Keratinocyte (primary cell): ENCODE measurements at regions not wholly inside any gene's neighbourhood (a gene's known extent, or its start where the extent isn't known, plus 50 kb on each side); places are given as distances from the start of the nearest gene placed in this dataset.

ENCODE experiments used
- DNase-seq: peaks from one replicate; pipeline ENCODE4 v3.0.0-alpha.2; 2011; ENCODE audit warnings: low read depth, missing footprints, low spot score
- FAIRE-seq: peaks from 2 replicates; lab custom pipeline; 2011; peaks lifted over from hg19 to GRCh38; lab: Jason Lieb, UNC
- H2AFZ ChIP-seq: 2 replicates; pipeline ENCODE4 v1.6.0; 2012; ENCODE audit warnings: low read length, control low read depth, inconsistent platforms; ENCODE audit not compliant: control insufficient read depth
- H3K27ac ChIP-seq: 2 replicates; pipeline ENCODE4 v1.5.1; 2011; ENCODE audit warnings: low read length; ENCODE audit not compliant: control insufficient read depth, insufficient read depth
- H3K27me3 ChIP-seq: 3 replicates; pipeline ENCODE4 v1.6.0; 2011; ENCODE audit warnings: low read length; ENCODE audit not compliant: control insufficient read depth, insufficient read depth; ENCODE audit errors: extremely low read depth
- H3K36me3 ChIP-seq, 2 experiments: 2 replicates in 1 of 2; 3 replicates in 1 of 2; pipeline ENCODE4 v1.5.1; 2011; ENCODE audit warnings: low read length in 2 of 2, mild to moderate bottlenecking in 1 of 2; ENCODE audit not compliant: control insufficient read depth in 2 of 2, insufficient read depth in 2 of 2; ENCODE audit errors: extremely low read depth in 1 of 2
- H3K4me1 ChIP-seq: 3 replicates; pipeline ENCODE4 v1.5.1; 2011; ENCODE audit warnings: low read length; ENCODE audit not compliant: control insufficient read depth, insufficient read depth; ENCODE audit errors: extremely low read depth
- H3K4me2 ChIP-seq: 3 replicates; pipeline ENCODE4 v1.6.0; 2011; ENCODE audit warnings: low read depth, low read length; ENCODE audit not compliant: control insufficient read depth, insufficient read depth; ENCODE audit errors: extremely low read depth
- H3K4me3 ChIP-seq, 3 experiments: fragments of 200-600 bp in 1 of 3; sonication (generic) in 1 of 3; 2 replicates in 2 of 3; 3 replicates in 1 of 3; pipeline ENCODE4 v1.5.1; 2011 to 2016; ENCODE audit warnings: low read length in 3 of 3, mild to moderate bottlenecking in 3 of 3, control low read depth in 2 of 3, inconsistent platforms in 1 of 3, low read depth in 1 of 3, mixed read lengths in 1 of 3, mixed run types in 1 of 3, moderate library complexity in 1 of 3; ENCODE audit not compliant: control insufficient read depth in 2 of 3, insufficient read depth in 2 of 3; ENCODE audit errors: extremely low read depth in 1 of 3
- H3K79me2 ChIP-seq: 2 replicates; pipeline ENCODE4 v1.6.0; 2012; ENCODE audit warnings: low read length; ENCODE audit not compliant: control insufficient read depth, insufficient read depth
- H3K9ac ChIP-seq: 3 replicates; pipeline ENCODE4 v1.6.0; 2011; ENCODE audit warnings: low read length; ENCODE audit not compliant: control insufficient read depth, insufficient read depth; ENCODE audit errors: extremely low read depth
- H3K9me1 ChIP-seq: 3 replicates; pipeline ENCODE4 v1.6.0; 2011; ENCODE audit warnings: low read length; ENCODE audit not compliant: control insufficient read depth, insufficient read depth; ENCODE audit errors: extremely low read depth
- H3K9me3 ChIP-seq: 2 replicates; pipeline ENCODE4 v1.5.1; 2012; ENCODE audit warnings: low read depth, low read length; ENCODE audit not compliant: control insufficient read depth
- H4K20me1 ChIP-seq: 3 replicates; pipeline ENCODE4 v1.6.0; 2011; ENCODE audit warnings: low read length; ENCODE audit not compliant: control insufficient read depth, insufficient read depth; ENCODE audit errors: extremely low read depth
- CTCF ChIP-seq, 3 experiments: IDR thresholded peaks in 1 of 3; conservative IDR thresholded peaks in 1 of 3; optimal IDR thresholded peaks in 1 of 3; 2 replicates in 2 of 3; 3 replicates in 1 of 3; pipeline versions ENCODE3 to v1.5.1; 2011; ENCODE audit warnings: low read length in 3 of 3, mild to moderate bottlenecking in 3 of 3, moderate library complexity in 2 of 3, control low read depth in 1 of 3, inconsistent platforms in 1 of 3; ENCODE audit not compliant: insufficient read depth in 2 of 3; ENCODE audit errors: extremely low read depth in 1 of 3
- EZH2 ChIP-seq: IDR thresholded peaks from one replicate; pipeline ENCODE4 v1.6.1; 2012; ENCODE audit warnings: inconsistent platforms, mild to moderate bottlenecking, low read length, moderate library complexity
- dilution Hi-C: fragments of 300-500 bp; cut with MboI; formaldehyde crosslinking; loops from one replicate; pipeline ENCODE4 v1.7.0; 2020; ENCODE audit warnings: low sequenced_read_pairs; ENCODE audit not compliant: extremely low pct_ligation_motif_present

DNA sequence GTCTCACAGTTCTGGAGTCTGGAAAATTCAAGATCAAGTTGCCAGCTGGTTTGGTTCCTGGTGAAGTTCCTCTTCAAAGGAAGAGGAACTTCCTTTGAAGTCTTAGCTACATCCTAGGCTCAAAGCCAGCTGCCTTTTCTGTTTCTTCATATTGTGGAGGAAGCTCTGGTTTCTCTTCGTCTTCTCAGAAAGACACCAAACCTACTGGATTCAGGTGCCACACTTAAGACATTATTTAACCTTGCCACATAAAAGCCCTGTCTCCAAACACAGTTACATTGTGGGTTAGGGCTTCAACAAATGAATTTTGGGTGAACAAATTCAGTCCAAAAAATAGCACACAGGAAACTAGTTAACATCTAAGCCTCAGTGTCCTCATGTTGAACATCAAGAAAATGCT lies 1019.8 kb downstream of the GALC start:
- dilution Hi-C loops, result no loop called here
- no peaks in the 10 kb centered on the region for H4K20me1 ChIP-seq
- H3K36me3 ChIP-seq, result no peaks in the 10 kb centered on the region
- no peaks in the 10 kb centered on the region for H3K27me3 ChIP-seq
- H2AFZ ChIP-seq, result no peak overlapping the region
- no peak overlapping the region for H3K4me3 ChIP-seq
- H3K9ac ChIP-seq, result no peak overlapping the region
- no peaks in the 10 kb centered on the region for H3K4me1 ChIP-seq
- no peak overlapping the region for H3K4me2 ChIP-seq
- H3K9me1 ChIP-seq, result no peaks in the 10 kb centered on the region
- no peak overlapping the region for H3K27ac ChIP-seq
- DNase-seq (no peak), FAIRE-seq (no peak)
- H3K9me3 ChIP-seq, result no peaks in the 10 kb centered on the region
- TF ChIP-seq CTCF (optimal IDR thresholded peaks at IDR 0.05 in 1 of 3, IDR thresholded peaks at IDR 0.05 in 1 of 3, conservative IDR thresholded peaks at IDR 0.05 in 1 of 3; ENCODE audit: extremely low read depth in 1 of 3, insufficient read depth in 2 of 3, low read length in 3 of 3) (no peak), EZH2 (no peak)
- H3K79me2 ChIP-seq, result no peaks in the 10 kb centered on the region

DNA sequence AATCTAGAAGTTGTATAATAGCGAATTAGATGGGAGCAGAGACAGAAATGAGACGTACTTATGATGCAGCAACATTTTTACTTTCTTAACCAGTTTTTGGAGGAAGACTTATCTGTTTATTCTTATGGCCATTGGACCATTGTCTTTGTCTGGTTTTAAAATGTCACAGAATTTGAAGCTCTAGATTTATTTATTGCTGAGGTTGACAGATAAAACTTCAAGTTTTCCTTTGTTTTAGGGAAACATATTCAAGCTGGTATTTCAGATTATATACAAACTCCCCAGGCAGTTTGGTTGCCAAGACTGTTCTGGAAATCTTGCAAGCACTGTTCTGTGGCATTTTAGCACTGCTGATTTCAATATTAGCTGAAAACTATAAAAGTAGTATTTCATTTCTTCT lies 1021.7 kb downstream of the GALC start:
- H2AFZ ChIP-seq, result no peak overlapping the region
- H3K4me2 ChIP-seq, result no peak overlapping the region
- no peaks in the 10 kb centered on the region for H4K20me1 ChIP-seq
- H3K4me1 ChIP-seq, result no peaks in the 10 kb centered on the region
- DNase-seq, result no peak
- no peak overlapping the region for H3K27ac ChIP-seq
- no peaks in the 10 kb centered on the region for H3K36me3 ChIP-seq
- H3K79me2 ChIP-seq, result no peaks in the 10 kb centered on the region
- H3K9me1 ChIP-seq, result no peaks in the 10 kb centered on the region
- no peak for FAIRE-seq
- H3K4me3 ChIP-seq, result no peak overlapping the region
- TF ChIP-seq CTCF (optimal IDR thresholded peaks at IDR 0.05 in 1 of 3, IDR thresholded peaks at IDR 0.05 in 1 of 3, conservative IDR thresholded peaks at IDR 0.05 in 1 of 3; ENCODE audit: extremely low read depth in 1 of 3, insufficient read depth in 2 of 3, low read length in 3 of 3), result no peak
- no peak for TF ChIP-seq EZH2
- H3K9me3 ChIP-seq, result no peaks in the 10 kb centered on the region
- H3K27me3 ChIP-seq, result no peaks in the 10 kb centered on the region
- H3K9ac ChIP-seq, result no peak overlapping the region
- dilution Hi-C loops, result no loop called here
